ENCODE measurements at regions not wholly inside any gene's neighbourhood (a gene's known extent, or its start where the extent isn't known, plus 50 kb on each side); places are given as distances from the start of the nearest gene placed in this dataset.

DNA sequence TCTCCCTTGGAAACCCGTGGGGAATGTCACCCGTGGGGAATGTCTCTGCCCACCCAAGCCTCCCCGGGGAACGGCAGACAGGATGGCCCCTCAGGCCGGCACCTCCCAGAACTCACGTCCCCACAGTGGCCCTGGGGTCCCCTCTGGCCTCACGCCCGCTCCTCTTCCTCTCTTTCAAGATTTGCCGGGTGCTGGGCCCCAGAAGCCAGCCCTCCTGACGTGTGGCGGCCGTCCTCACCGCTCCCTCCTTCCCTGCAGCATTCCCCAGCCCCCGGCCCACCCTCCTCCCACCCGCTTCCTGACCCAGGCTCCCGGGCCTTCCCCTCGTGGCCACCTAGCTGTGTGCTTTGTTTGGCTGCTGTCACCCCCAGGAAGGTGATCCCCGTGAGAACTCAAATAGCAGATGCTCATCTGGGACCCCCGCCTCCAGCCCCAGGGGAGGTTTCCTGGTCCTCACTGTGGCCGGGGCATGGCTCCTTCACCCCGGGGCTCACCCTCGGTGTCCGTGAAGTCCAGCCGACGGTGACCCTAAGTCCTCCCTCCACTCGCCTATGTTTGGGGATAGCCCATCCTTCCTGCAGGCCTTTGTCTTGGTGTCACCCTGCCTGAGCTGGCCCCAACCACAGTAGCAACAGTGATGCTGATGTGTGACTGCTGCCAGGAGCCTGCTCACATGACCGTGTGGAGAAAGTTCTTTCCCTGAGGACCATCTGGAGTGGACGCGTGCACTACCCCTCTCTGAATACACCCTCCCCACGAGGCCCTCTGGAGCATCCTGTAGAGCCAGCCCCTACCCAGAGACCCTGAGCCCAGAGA, 163.3 kb upstream of the IER5L start:
- no peaks in the 10 kb centered on the region for H3K9me3 Mint-ChIP-seq
- peaks cover 3% of the 10 kb centered on the region for H3K4me1 Mint-ChIP-seq (ENCODE audit: low read depth)
- H3K27me3 Mint-ChIP-seq: no peaks in the 10 kb centered on the region
- H3K4me3 Mint-ChIP-seq: no peak overlapping the region
- intact Hi-C loops (cut with micrococcal nuclease): no loop called here
- CTCF ChIA-PET: no interaction called here
- no peaks in the 10 kb centered on the region for H3K36me3 Mint-ChIP-seq
- DNase-seq: no peak
- no peak overlapping the region for H3K27ac Mint-ChIP-seq
- POLR2A ChIA-PET: no interaction called here

DNA sequence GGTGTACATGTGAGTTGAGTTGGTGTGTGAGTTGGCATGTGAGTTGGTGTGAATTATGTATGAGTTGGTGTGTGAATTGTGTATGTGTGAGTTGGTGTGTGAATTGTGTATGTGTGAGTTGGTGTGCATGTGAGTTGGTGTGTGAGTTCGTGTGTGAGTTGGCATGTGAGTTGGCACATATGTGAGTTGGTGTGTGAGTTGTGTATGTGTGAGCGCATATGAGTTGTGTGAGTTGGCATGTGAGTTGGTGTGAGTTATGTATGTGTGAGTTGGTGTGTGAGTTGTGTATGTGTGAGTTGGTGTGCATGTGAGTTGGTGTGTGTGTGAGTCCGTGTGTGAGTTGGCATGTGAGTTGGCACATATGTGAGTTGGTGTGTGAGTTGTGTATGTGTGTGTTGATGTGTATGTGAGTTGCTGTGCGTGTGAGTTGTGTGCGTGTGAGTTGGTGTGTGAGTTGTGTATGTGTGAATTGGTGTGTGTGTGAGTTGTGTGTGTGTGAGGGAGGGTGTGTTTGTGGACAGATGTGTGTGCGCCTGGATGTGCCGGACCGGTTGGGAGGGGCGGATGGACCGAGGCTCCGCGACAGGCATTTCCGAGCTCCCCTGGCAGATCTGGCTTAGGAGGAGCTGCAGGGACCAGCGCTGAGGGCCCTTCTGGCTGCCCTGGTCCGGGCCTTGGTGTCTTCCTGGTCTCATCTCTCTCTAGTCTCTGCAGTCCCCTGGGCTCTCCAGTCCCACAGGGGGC, 162.5 kb upstream of the IER5L start:
- Mint-ChIP-seq H3K27me3 (no peaks in the 10 kb centered on the region), H3K4me1 (ENCODE audit: low read depth) (peaks cover 3% of the 10 kb centered on the region), H3K36me3 (no peaks in the 10 kb centered on the region), H3K4me3 (no peak overlapping the region), H3K27ac (no peak overlapping the region), H3K9me3 (no peaks in the 10 kb centered on the region)
- POLR2A ChIA-PET: no interaction called here
- intact Hi-C loops (cut with micrococcal nuclease): no loop called here
- DNase-seq: no peak
- CTCF ChIA-PET: no interaction called here

DNA sequence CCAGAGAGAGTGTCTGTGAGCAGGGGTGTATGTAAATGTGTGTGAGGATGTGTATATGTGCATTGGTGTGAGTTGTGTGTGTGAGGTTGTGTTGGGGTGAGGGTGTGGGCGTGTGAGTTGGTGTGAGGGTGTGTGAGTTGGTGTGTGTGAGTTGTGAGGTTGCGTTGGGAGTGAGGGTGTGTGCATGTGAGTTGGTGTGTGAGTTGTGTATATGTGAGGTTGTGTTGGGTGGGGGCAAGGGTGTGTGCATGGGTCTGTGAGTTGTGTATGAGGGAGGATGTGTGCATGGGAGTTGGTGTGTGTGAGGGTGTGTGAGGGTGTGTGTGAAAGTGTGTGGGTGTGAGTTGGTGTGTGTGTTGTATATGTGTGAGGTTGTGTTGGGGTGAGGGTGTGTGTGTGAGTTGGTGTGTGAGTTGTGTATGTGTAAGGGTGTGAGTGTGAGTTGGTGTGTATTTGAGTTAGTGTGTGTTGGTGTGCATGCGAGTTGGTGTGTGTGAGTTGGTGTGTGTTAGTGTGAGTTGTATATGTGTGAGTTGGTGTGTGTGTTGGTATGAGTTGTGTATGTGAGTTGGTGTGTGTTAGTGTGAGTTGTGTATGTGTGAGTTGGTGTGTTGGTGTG, 161.6 kb upstream of the IER5L start:
- peaks cover 3% of the 10 kb centered on the region for H3K4me1 Mint-ChIP-seq (ENCODE audit: low read depth)
- CTCF ChIA-PET: no interaction called here
- no peaks in the 10 kb centered on the region for H3K27me3 Mint-ChIP-seq
- H3K9me3 Mint-ChIP-seq: no peaks in the 10 kb centered on the region
- H3K4me3 Mint-ChIP-seq: no peak overlapping the region
- no peaks in the 10 kb centered on the region for H3K36me3 Mint-ChIP-seq
- no peak overlapping the region for H3K27ac Mint-ChIP-seq
- POLR2A ChIA-PET: no interaction called here
- intact Hi-C loops (cut with micrococcal nuclease): loop anchor here (10.0 kb wide), 1 partner anchor 165 kb away; the partner anchor contains the start of gene IER5L
- DNase-seq: no peak

DNA sequence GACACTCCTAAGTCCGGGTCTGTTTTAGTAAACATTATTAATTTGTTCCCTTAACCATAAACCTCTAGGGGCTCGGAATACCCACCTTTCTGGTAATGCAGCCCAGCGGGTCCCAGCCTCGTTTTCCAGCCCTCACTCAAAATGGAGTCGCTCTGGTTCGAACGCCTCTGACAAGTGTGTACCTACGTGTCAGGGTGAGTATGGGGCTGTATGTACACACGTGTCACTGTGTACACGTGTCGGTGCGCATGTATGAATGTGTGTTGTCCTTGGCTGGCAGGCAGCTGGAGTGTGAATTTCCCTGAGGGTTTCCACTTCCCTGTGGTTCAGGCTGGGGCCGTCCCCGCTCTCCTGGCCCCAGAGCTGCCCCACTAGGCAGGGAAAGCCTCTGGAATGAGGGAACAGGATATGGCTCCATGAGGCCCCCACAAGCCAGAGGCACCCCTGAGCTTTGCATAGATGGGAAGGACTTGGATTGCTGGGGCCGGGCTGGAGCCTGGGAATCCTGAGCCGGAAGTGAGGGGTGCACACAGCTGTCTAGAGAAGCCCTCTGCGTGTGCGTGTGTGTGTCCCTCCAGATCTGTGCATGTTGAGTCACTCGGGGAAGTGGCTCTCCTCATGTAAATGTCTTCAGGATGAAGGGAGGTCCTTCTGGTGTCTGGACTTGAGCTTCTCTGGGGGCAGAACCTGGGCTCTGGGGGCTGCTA, 160.8 kb upstream of the IER5L start:
- no peaks in the 10 kb centered on the region for H3K27me3 Mint-ChIP-seq
- ChIA-PET CTCF (no interaction called here), POLR2A (interaction anchor here (0.6 kb wide), 1 partner anchor 1482 kb away, joined by 3 read pairs; no protein-coding TSS in a partner anchor)
- DNase-seq: no peak
- no peak overlapping the region for H3K27ac Mint-ChIP-seq
- no peaks in the 10 kb centered on the region for H3K9me3 Mint-ChIP-seq
- H3K36me3 Mint-ChIP-seq: no peaks in the 10 kb centered on the region
- intact Hi-C loops (cut with micrococcal nuclease): loop anchor here (10.0 kb wide), 1 partner anchor 164 kb away; the partner anchor contains the start of gene IER5L
- H3K4me3 Mint-ChIP-seq: no peak overlapping the region
- peaks cover 7% of the 10 kb centered on the region for H3K4me1 Mint-ChIP-seq (ENCODE audit: low read depth)

DNA sequence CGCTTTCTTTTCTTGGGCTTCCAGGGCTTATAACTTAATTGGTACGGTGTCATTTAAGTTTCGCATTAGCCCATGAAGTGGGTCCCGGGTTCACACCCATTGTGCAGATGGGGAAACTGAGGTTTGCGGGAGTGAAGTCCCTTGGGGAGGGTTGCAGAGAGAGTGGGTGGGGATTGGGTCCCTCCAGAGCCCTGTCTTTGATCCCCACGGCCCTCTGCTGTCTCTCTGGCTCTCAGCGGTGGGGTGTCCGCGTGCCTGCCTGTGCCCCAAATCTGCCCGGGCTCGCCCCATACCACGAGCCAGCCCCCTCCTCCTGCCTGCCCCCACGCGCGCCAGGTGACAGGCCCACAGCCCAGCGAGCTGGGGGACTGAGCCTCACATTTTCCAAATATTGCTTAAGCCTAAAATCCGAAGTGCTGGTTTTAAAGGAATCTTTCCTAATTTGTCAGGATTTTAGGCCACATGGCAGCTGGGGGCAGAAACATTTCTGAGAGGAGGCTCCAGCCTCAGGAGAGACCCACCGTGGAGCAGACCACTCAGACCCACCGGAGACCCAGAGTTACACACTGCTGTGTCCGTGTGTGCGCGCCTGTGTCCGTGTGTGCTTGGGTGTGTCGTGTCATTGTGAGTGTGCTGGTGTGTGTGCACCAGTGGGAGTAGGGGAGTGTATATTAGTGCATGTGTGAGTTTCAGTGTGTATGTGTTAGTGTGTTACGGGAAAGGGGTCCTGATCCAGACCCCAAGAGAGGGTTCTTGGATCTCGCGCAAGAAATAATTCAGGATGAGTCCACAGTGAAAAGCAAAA, 159.5 kb upstream of the IER5L start:
- no peak for DNase-seq
- Mint-ChIP-seq H3K9me3 (no peaks in the 10 kb centered on the region), H3K27me3 (no peaks in the 10 kb centered on the region), H3K4me3 (no peak overlapping the region), H3K27ac (no peak overlapping the region), H3K4me1 (ENCODE audit: low read depth) (peaks cover 9% of the 10 kb centered on the region), H3K36me3 (no peaks in the 10 kb centered on the region)
- ChIA-PET CTCF (no interaction called here), POLR2A (no interaction called here)
- intact Hi-C loops (cut with micrococcal nuclease): loop anchor here (10.0 kb wide), 1 partner anchor 163 kb away; the partner anchor contains the start of gene IER5L

DNA sequence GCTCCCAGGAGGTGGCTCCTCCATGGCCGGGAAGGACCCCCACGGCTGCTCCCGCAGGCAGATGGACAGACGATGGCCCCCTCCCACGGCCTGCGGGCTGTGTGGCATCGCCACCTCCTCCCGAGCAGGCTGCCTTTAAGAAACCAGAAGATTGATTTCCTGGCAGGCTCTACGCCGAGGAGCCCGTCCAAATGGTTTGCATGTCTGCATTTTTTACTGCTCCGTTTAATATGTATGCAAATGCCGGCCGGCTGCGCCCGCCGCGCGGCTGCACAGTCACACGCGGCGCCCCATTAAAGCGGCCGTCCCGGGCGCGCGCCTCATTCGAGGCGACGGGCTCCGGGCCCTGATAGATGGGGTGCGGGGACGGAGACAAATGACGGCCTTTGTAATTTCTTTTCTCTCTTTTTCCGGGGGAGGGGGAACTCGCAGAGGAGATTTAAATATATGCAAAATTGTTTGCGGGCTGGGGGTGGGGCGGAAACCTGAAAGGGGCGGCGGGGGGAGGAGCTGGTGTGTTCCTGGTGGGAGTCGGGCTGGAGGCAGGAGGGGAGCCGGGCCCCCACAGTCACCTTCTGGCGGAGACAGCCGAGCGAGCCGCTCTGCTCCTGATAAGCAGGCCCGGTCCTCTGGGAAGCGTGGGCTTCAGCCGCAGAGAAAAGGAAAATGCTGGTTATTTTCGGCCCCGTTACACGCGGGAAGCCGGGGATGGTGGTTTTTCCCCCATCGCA, 158.7 kb upstream of the IER5L start:
- H3K27ac Mint-ChIP-seq: no peak overlapping the region
- ChIA-PET CTCF (interaction anchor here (1.0 kb wide), 1 partner anchor 46 kb away, joined by 3 read pairs; no protein-coding TSS in a partner anchor), POLR2A (interaction anchor here (0.8 kb wide), 1 partner anchor 159 kb away, joined by 3 read pairs; the partner anchor contains the start of gene IER5L)
- intact Hi-C loops (cut with micrococcal nuclease): loop anchor here (10.0 kb wide), 1 partner anchor 162 kb away; the partner anchor contains the start of gene IER5L
- no peaks in the 10 kb centered on the region for H3K36me3 Mint-ChIP-seq
- no peaks in the 10 kb centered on the region for H3K27me3 Mint-ChIP-seq
- no peaks in the 10 kb centered on the region for H3K9me3 Mint-ChIP-seq
- H3K4me1 Mint-ChIP-seq (ENCODE audit: low read depth): peaks cover 9% of the 10 kb centered on the region
- H3K4me3 Mint-ChIP-seq: peak overlapping the region; percentile 65
- peak; percentile 46 for DNase-seq

DNA sequence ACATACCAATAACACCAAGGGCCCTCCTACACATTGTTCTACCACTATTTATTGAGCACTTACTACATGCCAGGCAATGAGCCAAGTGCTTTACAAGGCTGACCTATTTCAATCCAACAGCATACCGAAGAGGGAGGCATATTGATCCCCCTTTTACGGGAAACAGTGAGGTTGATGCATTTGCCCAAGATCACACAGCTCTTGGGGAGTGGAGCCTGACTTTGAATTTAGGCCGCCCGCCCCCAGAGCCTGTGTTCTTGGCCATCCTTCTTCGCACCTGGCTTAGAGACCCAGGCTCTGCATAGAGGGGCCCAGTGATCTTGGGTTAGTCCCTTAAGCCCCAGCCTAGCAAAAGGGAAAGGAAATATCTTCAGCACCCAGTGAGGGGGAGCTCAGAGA, 158.1 kb upstream of the IER5L start:
- no peak for DNase-seq
- Mint-ChIP-seq H3K4me1 (ENCODE audit: low read depth) (peaks cover 9% of the 10 kb centered on the region), H3K4me3 (no peak overlapping the region), H3K9me3 (peaks cover under 1% of the 10 kb centered on the region), H3K27ac (no peak overlapping the region), H3K36me3 (no peaks in the 10 kb centered on the region), H3K27me3 (no peaks in the 10 kb centered on the region)
- POLR2A ChIA-PET: interaction anchor here (0.8 kb wide), 1 partner anchor 159 kb away, joined by 3 read pairs; the partner anchor contains the start of gene IER5L
- intact Hi-C loops (cut with micrococcal nuclease): loop anchor here (10.0 kb wide), 1 partner anchor 161 kb away; the partner anchor contains the start of gene IER5L
- CTCF ChIA-PET: interaction anchor here (1.0 kb wide), 1 partner anchor 47 kb away, joined by 3 read pairs; no protein-coding TSS in a partner anchor

GRCh38 chr9:129335464-129336129, 157.5 kb upstream of the IER5L start:
- intact Hi-C loops (cut with micrococcal nuclease): loop anchor here (10.0 kb wide), 1 partner anchor 161 kb away; the partner anchor contains the start of gene IER5L

DNA sequence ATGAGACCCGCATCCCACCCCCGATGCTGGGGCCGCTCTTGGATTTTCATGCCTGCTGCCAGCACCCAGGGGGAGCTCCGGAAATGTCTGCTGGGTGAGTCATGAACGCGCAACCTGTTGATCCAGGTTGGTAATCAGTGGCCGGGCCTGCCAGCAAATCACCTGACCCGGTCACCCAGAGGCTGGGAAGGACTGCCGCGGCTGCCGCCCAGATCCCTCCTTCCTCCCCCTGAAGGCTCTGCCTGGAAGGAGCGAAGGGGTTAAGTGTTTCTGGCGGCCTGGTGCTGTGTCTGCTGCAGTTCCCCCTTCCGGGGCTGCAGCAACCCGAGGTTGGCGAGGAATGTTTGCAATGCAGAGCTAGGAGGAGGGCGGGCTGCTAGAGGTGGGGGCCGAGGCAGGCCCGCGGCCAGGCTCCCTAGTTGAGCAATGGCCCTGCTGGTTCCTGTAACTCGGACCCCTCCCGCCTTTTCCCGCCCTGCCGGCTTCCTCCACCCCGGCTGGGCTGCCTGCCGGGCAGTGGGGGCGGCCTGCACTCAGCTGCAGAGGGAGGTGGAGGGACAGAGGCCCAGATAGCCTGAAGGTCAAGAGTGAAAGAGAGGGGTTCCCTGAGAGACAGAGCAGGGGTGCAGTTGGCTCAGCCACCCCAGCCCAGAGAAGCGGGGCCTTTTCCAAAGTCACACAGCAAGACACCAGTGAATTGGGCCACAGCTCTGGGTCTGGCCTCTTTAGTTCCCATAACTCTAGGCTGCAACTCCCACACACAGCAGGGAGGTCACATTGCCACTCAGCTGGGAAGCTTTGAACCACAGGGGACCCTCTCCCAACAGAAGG, 156.3 kb upstream of the IER5L start:
- CTCF ChIA-PET: interaction anchor here (1.2 kb wide), 1 partner anchor 191 kb away, joined by 3 read pairs; no protein-coding TSS in a partner anchor
- Mint-ChIP-seq H3K9me3 (peaks cover 8% of the 10 kb centered on the region), H3K4me3 (no peak overlapping the region), H3K27me3 (no peaks in the 10 kb centered on the region), H3K36me3 (no peaks in the 10 kb centered on the region), H3K27ac (no peak overlapping the region), H3K4me1 (ENCODE audit: low read depth) (peaks cover 9% of the 10 kb centered on the region)
- DNase-seq: peak; percentile 36
- POLR2A ChIA-PET: no interaction called here
- intact Hi-C loops (cut with micrococcal nuclease): loop anchor here (10.0 kb wide), 1 partner anchor 160 kb away; the partner anchor contains the start of gene IER5L

More at GRCh38 chr9:129335464-129336129, 157.5 kb upstream of the IER5L start:
- Mint-ChIP-seq H3K27me3 (no peaks in the 10 kb centered on the region), H3K27ac (no peak overlapping the region), H3K36me3 (no peaks in the 10 kb centered on the region), H3K9me3 (peaks cover 6% of the 10 kb centered on the region), H3K4me3 (no peak overlapping the region), H3K4me1 (ENCODE audit: low read depth) (peaks cover 9% of the 10 kb centered on the region)
- ChIA-PET POLR2A (interaction anchor here (0.8 kb wide), 1 partner anchor 158 kb away, joined by 3 read pairs; the partner anchor contains the start of gene IER5L), CTCF (interaction anchor here (0.7 to 1.2 kb wide), 3 partner anchors 47 to 206 kb away, joined by 3 read pairs; no protein-coding TSS in a partner anchor)
- DNase-seq: no peak
